ENCODE measurements at regions not wholly inside any gene's neighbourhood (a gene's known extent, or its start where the extent isn't known, plus 50 kb on each side); places are given as distances from the start of the nearest gene placed in this dataset.

DNA sequence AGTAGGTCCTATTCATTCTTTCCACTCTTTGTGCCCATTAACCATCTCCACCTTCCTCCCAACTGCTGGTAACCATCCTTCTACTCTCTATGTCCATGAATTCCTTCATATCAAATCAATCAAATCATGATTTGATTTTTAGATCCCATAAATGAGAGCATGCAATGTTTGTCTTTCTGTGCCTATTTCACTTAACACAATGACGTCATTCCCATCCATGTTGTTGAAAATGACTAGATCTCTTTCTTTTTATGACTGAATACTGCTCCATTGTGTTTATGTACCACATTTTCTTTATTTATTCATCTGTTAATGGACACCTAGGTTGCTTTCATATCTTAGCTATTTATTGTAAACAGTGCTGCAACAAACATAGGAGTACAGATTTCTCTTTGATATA is 827.3 kb upstream of the NRXN1 start:
- TF ChIP-seq, protein P1, sequence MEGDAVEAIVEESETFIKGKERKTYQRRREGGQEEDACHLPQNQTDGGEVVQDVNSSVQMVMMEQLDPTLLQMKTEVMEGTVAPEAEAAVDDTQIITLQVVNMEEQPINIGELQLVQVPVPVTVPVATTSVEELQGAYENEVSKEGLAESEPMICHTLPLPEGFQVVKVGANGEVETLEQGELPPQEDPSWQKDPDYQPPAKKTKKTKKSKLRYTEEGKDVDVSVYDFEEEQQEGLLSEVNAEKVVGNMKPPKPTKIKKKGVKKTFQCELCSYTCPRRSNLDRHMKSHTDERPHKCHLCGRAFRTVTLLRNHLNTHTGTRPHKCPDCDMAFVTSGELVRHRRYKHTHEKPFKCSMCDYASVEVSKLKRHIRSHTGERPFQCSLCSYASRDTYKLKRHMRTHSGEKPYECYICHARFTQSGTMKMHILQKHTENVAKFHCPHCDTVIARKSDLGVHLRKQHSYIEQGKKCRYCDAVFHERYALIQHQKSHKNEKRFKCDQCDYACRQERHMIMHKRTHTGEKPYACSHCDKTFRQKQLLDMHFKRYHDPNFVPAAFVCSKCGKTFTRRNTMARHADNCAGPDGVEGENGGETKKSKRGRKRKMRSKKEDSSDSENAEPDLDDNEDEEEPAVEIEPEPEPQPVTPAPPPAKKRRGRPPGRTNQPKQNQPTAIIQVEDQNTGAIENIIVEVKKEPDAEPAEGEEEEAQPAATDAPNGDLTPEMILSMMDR (IDR thresholded peaks at IDR 0.05), result no peak
- no peak for TF ChIP-seq POLR2A (IDR thresholded peaks at IDR 0.05)
